Vagina (tissue), 2 donors: ENCODE measurements at regions not wholly inside any gene's neighbourhood (a gene's known extent, or its start where the extent isn't known, plus 50 kb on each side); places are given as distances from the start of the nearest gene placed in this dataset.

Experiments
- POLR2AphosphoS5 ChIP-seq, 2 donors: sonication (generic); formaldehyde crosslinking; IDR thresholded peaks; one replicate each; pipeline ENCODE4 v1.9.0; 2017; ENCODE audit warnings: antibody characterized with exemption in 2 of 2, mild to moderate bottlenecking in 2 of 2, low read depth in 1 of 2; ENCODE audit not compliant: insufficient read depth in 1 of 2
- TF ChIP-seq, protein P1 (sequence below), 3 experiments: fragments of 450-650 bp in 2 of 3; fragments of 200-600 bp in 1 of 3; sonication (generic) in 1 of 3; IDR thresholded peaks; one replicate each; pipeline ENCODE4 v1.5.1; 2017 to 2019; ENCODE audit warnings: antibody characterized with exemption in 3 of 3, mild to moderate bottlenecking in 2 of 3, moderate library complexity in 2 of 3

DNA sequence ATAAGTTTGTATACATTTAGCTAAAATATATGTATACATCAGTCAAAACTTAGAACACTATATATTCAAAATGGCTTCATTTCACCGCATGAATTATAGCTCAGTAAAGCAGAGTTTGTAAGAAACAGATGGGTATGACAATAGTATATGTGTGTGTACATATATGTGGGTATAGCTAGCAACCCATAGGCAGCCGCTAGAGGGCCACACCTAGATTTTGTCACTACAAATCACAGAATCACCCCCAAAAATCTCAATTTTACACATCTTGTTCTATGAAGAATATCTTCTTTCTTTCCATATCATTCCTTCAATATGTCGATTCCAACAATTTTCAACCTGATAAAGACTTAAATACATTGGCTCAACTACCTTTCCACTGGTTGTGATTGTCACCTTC lies 357.8 kb upstream of the CCNG1 start:
- no peak for TF ChIP-seq POLR2AphosphoS5 (IDR thresholded peaks at IDR 0.05; ENCODE audit: insufficient read depth in 1 of 2, low read depth in 1 of 2)
- TF ChIP-seq, protein P1, sequence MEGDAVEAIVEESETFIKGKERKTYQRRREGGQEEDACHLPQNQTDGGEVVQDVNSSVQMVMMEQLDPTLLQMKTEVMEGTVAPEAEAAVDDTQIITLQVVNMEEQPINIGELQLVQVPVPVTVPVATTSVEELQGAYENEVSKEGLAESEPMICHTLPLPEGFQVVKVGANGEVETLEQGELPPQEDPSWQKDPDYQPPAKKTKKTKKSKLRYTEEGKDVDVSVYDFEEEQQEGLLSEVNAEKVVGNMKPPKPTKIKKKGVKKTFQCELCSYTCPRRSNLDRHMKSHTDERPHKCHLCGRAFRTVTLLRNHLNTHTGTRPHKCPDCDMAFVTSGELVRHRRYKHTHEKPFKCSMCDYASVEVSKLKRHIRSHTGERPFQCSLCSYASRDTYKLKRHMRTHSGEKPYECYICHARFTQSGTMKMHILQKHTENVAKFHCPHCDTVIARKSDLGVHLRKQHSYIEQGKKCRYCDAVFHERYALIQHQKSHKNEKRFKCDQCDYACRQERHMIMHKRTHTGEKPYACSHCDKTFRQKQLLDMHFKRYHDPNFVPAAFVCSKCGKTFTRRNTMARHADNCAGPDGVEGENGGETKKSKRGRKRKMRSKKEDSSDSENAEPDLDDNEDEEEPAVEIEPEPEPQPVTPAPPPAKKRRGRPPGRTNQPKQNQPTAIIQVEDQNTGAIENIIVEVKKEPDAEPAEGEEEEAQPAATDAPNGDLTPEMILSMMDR (IDR thresholded peaks at IDR 0.05) = no peak
